Psoas muscle (tissue), 7 donors: ENCODE measurements at regions not wholly inside any gene's neighbourhood (a gene's known extent, or its start where the extent isn't known, plus 50 kb on each side); places are given as distances from the start of the nearest gene placed in this dataset.

Source experiments
- ATAC-seq, 4 donors: fragments of 200-7000 bp; cut with Tn5 transposase; one replicate each; pipeline ENCODE4 v1.9.1; 2020; ENCODE audit warnings: moderate library complexity in 3 of 4, mild to moderate bottlenecking in 2 of 4
- DNase-seq, 2 donors: peaks; one replicate each; pipeline ENCODE4 v3.0.0-alpha.2; 2020
- H3K27ac ChIP-seq: fragments of 200-600 bp; one replicate; pipeline ENCODE4 v1.8.0; 2022
- H3K27me3 ChIP-seq, 3 donors: fragments of 200-600 bp in 1 of 3; one replicate each; pipeline versions ENCODE4 v1.6.1 to v1.8.0; 2013 to 2022; ENCODE audit warnings: low read length in 2 of 3, mild to moderate bottlenecking in 2 of 3, moderate library complexity in 1 of 3; ENCODE audit not compliant: insufficient read depth in 3 of 3
- H3K36me3 ChIP-seq, 2 donors: fragments of 200-600 bp in 1 of 2; one replicate each; pipeline versions ENCODE4 v1.6.1 to v1.8.0; 2013 to 2022; ENCODE audit warnings: low read depth in 1 of 2, mild to moderate bottlenecking in 1 of 2, moderate library complexity in 1 of 2; ENCODE audit not compliant: insufficient read depth in 1 of 2
- H3K4me1 ChIP-seq: fragments of 200-600 bp; one replicate; pipeline ENCODE4 v1.8.0; 2022
- H3K4me3 ChIP-seq: fragments of 200-600 bp; one replicate; pipeline ENCODE4 v1.8.0; 2022; ENCODE audit warnings: mild to moderate bottlenecking
- H3K9me3 ChIP-seq: fragments of 200-600 bp; one replicate; pipeline ENCODE4 v1.8.0; 2022
- CTCF ChIP-seq: fragments of 200-600 bp; IDR thresholded peaks from one replicate; pipeline ENCODE4 v1.8.0; 2022; ENCODE audit warnings: antibody characterized with exemption
- WGBS, 3 donors: extraction: QIAGEN DNeasy Blood & Tissue Kit; methylation state at CpG; one replicate each; pipeline versions ENCODE4 v1.1.6 to v1.1.7; 2013; 5-methylcytosine and 5-hydroxymethylcytosine counted together
- intact Hi-C, 2 donors: fragments of 100-400 bp; cut with DNase I; formaldehyde crosslinking; loops; one replicate each; pipeline versions ENCODE4 v1.11.0 to v1.14.2; 2022
- donor health status: healthy with polysubstance abuse.
- donor health status: DM: no; HTN: no; CAD: no; lungs with moderate emphysema.
- donor health status: Bipolar disorder and iron deficiency.
- donor health status: healthy.
- donor health status: DM: yes; HTN: yes; CAD: no.
- donor health status: DM: no; HTN: no; CAD: no.
- donor health status: DM: yes; HTN: yes; CAD: no.

GRCh38 chr3:69542805-69543429 lies 157.0 kb upstream of the FRMD4B start:
- 10 to 14% (median 13%) methylated on average over 19 of the region's 19 CpGs for WGBS, 3 donors
- no peaks in the 10 kb centered on the region for H3K9me3 ChIP-seq
- no peak for TF ChIP-seq CTCF
- intact Hi-C loops, result no loop called here
- ATAC-seq (no peak), DNase-seq (no peak)
- H3K27ac ChIP-seq, result no peak overlapping the region
- peaks cover 0 to 27% (median 8%) of the 10 kb centered on the region in 3 donors for H3K27me3 ChIP-seq
- no peaks in the 10 kb centered on the region for H3K36me3 ChIP-seq
- no peaks in the 10 kb centered on the region for H3K4me1 ChIP-seq
- H3K4me3 ChIP-seq, result peak overlapping the region; percentile 61

DNA sequence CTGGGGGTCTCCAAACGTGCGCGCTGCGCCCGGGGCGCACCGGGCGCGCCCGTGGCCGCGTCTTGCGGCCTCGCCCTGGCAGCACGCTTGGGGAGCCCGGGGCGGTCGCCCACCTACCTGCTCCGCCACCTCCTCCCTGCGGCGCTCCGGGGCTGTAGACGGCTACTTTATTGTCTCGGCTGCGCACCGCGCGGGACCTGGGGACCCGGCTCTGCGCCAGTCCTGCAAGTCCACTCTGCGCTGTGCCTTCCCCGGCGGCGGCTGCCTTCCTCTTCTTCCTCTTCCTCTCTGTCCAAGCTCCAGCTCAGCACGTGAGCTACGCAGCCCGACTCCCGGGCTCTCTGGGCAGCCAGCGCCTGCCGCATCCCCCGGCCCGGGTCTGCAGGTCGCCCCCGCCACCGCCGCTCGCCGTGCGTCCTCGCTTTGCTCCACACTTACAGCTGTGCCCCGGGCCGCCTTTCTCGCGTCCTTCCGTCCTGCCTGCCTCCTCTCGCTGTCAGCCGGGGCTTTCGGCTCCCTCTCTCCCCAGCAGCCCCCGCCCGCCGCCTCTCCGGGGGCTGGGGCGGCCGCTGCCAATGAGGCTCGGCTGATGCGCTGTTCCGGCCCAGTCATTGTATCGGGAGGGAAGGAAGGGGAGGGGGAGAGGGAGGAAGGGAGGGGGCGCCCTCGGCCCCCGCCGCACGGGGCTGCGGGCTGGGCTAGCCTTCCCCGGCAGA lies 156.4 kb upstream of the FRMD4B start:
- ATAC-seq, result peak in 1 of 4 donors; percentile 19
- peak in 1 of 2 donors; percentile 22 for DNase-seq
- intact Hi-C loops, result no loop called here
- peak overlapping the region; percentile 61 for H3K4me3 ChIP-seq
- WGBS, 3 donors, result 0 to 1% (median 1%) methylated on average over 45 to 75 of the region's 75 CpGs
- H3K4me1 ChIP-seq, result no peaks in the 10 kb centered on the region
- H3K27me3 ChIP-seq, result peaks cover 0 to 27% (median 8%) of the 10 kb centered on the region in 3 donors
- no peak overlapping the region for H3K27ac ChIP-seq
- no peaks in the 10 kb centered on the region for H3K9me3 ChIP-seq
- H3K36me3 ChIP-seq, result no peaks in the 10 kb centered on the region
- TF ChIP-seq CTCF, result no peak

DNA sequence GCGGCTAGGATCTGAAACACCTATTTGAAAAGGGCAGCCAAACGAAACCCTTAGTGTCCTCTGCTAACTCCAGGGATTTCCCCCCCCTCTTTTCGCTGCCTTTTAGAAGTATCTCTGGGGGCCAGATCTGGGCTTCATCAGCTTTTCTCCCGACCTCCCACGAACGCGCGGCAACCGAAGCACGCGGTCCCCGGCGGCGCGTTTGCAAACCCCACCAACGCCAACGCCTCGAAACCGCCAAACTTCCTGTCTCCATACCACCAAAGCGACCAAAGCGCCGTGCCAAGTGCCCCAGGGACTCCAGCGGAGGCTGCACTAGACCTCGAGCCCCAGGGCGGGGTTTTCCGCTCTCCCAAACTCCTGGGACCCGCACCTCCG lies 155.8 kb upstream of the FRMD4B start:
- TF ChIP-seq CTCF, result no peak
- ATAC-seq, result no peak

GRCh38 chr3:69540706-69541581 lies 155.1 kb upstream of the FRMD4B start:
- peaks cover 0 to 27% (median 8%) of the 10 kb centered on the region in 3 donors for H3K27me3 ChIP-seq
- ATAC-seq, result no peak
- H3K36me3 ChIP-seq, result no peaks in the 10 kb centered on the region
- 32 to 37% (median 36%) methylated on average over 24 of the region's 24 CpGs for WGBS, 3 donors
- TF ChIP-seq CTCF, result no peak
- intact Hi-C loops, result no loop called here
- no peaks in the 10 kb centered on the region for H3K4me1 ChIP-seq
- no peak for DNase-seq
- H3K27ac ChIP-seq, result no peak overlapping the region
- no peaks in the 10 kb centered on the region for H3K9me3 ChIP-seq
- H3K4me3 ChIP-seq, result peak overlapping the region; percentile 61

More for the DNA sequence above, 155.8 kb upstream of the FRMD4B start:
- Histone ChIP-seq H3K9me3 (no peaks in the 10 kb centered on the region), H3K27me3 (peaks cover 0 to 27% (median 8%) of the 10 kb centered on the region in 3 donors), H3K36me3 (no peaks in the 10 kb centered on the region), H3K4me1 (no peaks in the 10 kb centered on the region), H3K27ac (no peak overlapping the region), H3K4me3 (peak overlapping the region; percentile 61)
- intact Hi-C loops, result no loop called here
- peak in 1 of 2 donors; percentile 20 for DNase-seq
- 0 to 2% (median 0%) methylated on average over 28 of the region's 28 CpGs for WGBS, 3 donors
